ENCODE measurements at regions not wholly inside any gene's neighbourhood (a gene's known extent, or its start where the extent isn't known, plus 50 kb on each side); places are given as distances from the start of the nearest gene placed in this dataset.

DNA sequence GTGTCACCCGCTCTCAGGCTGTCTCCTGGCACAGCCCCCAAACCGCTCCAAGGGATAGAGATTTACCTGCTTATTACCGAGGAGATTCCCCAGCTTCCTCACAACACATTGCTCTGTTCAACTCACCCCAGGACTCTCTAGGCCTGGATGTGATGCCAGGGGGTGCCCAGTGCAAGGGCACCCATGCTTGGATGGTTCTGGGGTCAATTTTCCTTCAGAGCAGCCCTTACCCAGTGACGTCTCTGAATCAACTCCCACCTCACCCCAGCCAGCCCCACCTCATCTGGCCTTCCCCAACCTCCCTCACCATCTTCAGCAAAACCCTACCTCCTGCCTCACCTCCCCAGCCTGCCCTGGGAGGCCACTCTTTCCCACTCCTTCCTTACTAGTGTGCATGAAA lies 951.6 kb upstream of the ZNF722 start:
- ChIA-PET POLR2A (interaction anchor here (0.6 kb wide), 1 partner anchor 154 kb away, joined by 4 read pairs; no protein-coding TSS in a partner anchor), CTCF (ENCODE audit: low intra/inter-chr PET ratio) (no interaction called here)
- FAIRE-seq (no peak), ATAC-seq (no peak), DNase-seq (ENCODE audit: extremely low read depth in 1 of 4, low spot score in 3 of 4) (no peak)
- 2% methylated on average over 4 of the region's 4 CpGs for WGBS (ENCODE audit: insufficient coverage, low coverage, missing lambda C conversion rate)
- Histone ChIP-seq H3K36me3 (ENCODE audit: control insufficient read depth, insufficient read depth, low read length) (no peaks in the 10 kb centered on the region), H3K4me3 (no peak overlapping the region), H3K4me1 (replicated peaks in 1 of 2; ENCODE audit: control insufficient read depth in 2 of 2, insufficient read depth in 2 of 2, low read length in 2 of 2) (no peaks in the 10 kb centered on the region), H3K79me2 (ENCODE audit: control insufficient read depth, insufficient read depth, low read length) (no peaks in the 10 kb centered on the region), H2AFZ (ENCODE audit: low read depth, low read length) (no peak overlapping the region), H3K9ac (ENCODE audit: insufficient read depth in 1 of 2, low read depth in 2 of 2, low read length in 2 of 2) (no peak overlapping the region), H3K9me1 (ENCODE audit: control insufficient read depth, insufficient read depth, low read length) (no peaks in the 10 kb centered on the region), H3K27ac (ENCODE audit: extremely low read depth, low read depth, low read length) (no peak overlapping the region), H3K9me3 (replicated peaks; ENCODE audit: control insufficient read depth, insufficient read depth, low read depth, low read length) (no peaks in the 10 kb centered on the region; the same call in 1 of the 2 replicates), H3K4me2 (ENCODE audit: insufficient read depth, low read length) (no peak overlapping the region), H4K20me1 (replicated peaks; ENCODE audit: control insufficient read depth, insufficient read depth, low read length) (no peaks in the 10 kb centered on the region), H3K27me3 (ENCODE audit: control insufficient read depth in 2 of 2, insufficient read depth in 2 of 2, low read length in 2 of 2) (no peaks in the 10 kb centered on the region)
- TF ChIP-seq CTCFL (IDR thresholded peaks at IDR 0.05; ENCODE audit: borderline replicate concordance, insufficient read depth, low read depth, low read length, poor library complexity, severe bottlenecking), result no peak
- no peak for TF ChIP-seq FOS (IDR thresholded peaks at IDR 0.05; ENCODE audit: extremely low read depth, insufficient read length)
- BruUV-seq (replicated peaks), result no TSS peak
- in situ Hi-C loops (cut with MboI), result no loop called here
- intact Hi-C loops (cut with micrococcal nuclease), result no loop called here

DNA sequence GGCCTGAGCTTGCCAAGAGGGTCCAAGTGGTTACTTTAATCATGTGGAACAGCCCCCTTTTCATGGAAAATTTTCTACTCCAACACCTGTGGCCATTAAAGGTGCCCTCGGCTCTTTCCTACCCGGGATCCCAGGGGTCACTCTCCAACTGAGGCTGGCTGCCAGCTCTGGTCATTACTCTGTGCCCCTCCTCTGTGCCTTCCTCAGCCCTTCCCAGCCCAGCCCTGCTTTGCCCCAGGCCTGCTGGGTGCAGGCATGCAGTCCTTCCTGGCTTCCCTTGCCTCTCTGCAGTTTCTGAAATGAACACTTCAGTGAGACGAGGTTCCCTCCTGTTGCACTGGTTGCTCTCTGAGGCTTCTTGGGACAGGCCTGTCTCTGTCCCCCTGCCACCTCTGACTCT lies 951.1 kb upstream of the ZNF722 start:
- DNase-seq (ENCODE audit: extremely low read depth in 1 of 4, low spot score in 3 of 4) (no peak), FAIRE-seq (no peak), ATAC-seq (no peak)
- Histone ChIP-seq H3K36me3 (ENCODE audit: control insufficient read depth, insufficient read depth, low read length) (no peaks in the 10 kb centered on the region), H3K4me3 (no peak overlapping the region), H3K9me3 (replicated peaks; ENCODE audit: control insufficient read depth, insufficient read depth, low read depth, low read length) (no peaks in the 10 kb centered on the region; the same call in 1 of the 2 replicates), H3K27me3 (ENCODE audit: control insufficient read depth in 2 of 2, insufficient read depth in 2 of 2, low read length in 2 of 2) (no peaks in the 10 kb centered on the region), H3K9ac (ENCODE audit: insufficient read depth in 1 of 2, low read depth in 2 of 2, low read length in 2 of 2) (no peak overlapping the region), H3K4me2 (ENCODE audit: insufficient read depth, low read length) (no peak overlapping the region), H2AFZ (ENCODE audit: low read depth, low read length) (no peak overlapping the region), H3K9me1 (ENCODE audit: control insufficient read depth, insufficient read depth, low read length) (no peaks in the 10 kb centered on the region), H3K79me2 (ENCODE audit: control insufficient read depth, insufficient read depth, low read length) (no peaks in the 10 kb centered on the region), H3K27ac (ENCODE audit: extremely low read depth, low read depth, low read length) (no peak overlapping the region), H4K20me1 (replicated peaks; ENCODE audit: control insufficient read depth, insufficient read depth, low read length) (no peaks in the 10 kb centered on the region), H3K4me1 (replicated peaks in 1 of 2; ENCODE audit: control insufficient read depth in 2 of 2, insufficient read depth in 2 of 2, low read length in 2 of 2) (no peaks in the 10 kb centered on the region)
- BruUV-seq (replicated peaks), result no TSS peak
- CTCF ChIA-PET (ENCODE audit: low intra/inter-chr PET ratio), result no interaction called here
- intact Hi-C loops (cut with micrococcal nuclease) (no loop called here), in situ Hi-C loops (cut with MboI) (no loop called here)
- POLR2A ChIA-PET, result interaction anchor here (0.6 kb wide), 1 partner anchor 155 kb away, joined by 4 read pairs; no protein-coding TSS in a partner anchor
- WGBS (ENCODE audit: insufficient coverage, low coverage, missing lambda C conversion rate), result 0% methylated on average over 3 of the region's 3 CpGs
- TF ChIP-seq ZNF766 (CRISPR knock-in tag; conservative IDR thresholded peaks at IDR 0.05) (no peak), CREB1 (IDR thresholded peaks at IDR 0.05) (no peak), CREB1 (CRISPR knock-in tag; IDR thresholded peaks at IDR 0.05) (no peak), POLR2AphosphoS2 (IDR thresholded peaks at IDR 0.05; ENCODE audit: low read length) (no peak), FOXK2 (conservative IDR thresholded peaks at IDR 0.05 in 1 of 2, IDR thresholded peaks at IDR 0.05 in 1 of 2; ENCODE audit: low read depth in 2 of 2) (no peak), NCOR1 (IDR thresholded peaks at IDR 0.05) (no peak), FOS (IDR thresholded peaks at IDR 0.05; ENCODE audit: extremely low read depth, insufficient read length) (no peak), ZNF740 (CRISPR knock-in tag; IDR thresholded peaks at IDR 0.05) (no peak), ZNF740 (tag; IDR thresholded peaks at IDR 0.05) (no peak), SMAD1 (IDR thresholded peaks at IDR 0.05; ENCODE audit: low read depth, low read length, partially characterized antibody) (no peak), LEF1 (IDR thresholded peaks at IDR 0.05) (no peak)
- TF ChIP-seq, protein P1, sequence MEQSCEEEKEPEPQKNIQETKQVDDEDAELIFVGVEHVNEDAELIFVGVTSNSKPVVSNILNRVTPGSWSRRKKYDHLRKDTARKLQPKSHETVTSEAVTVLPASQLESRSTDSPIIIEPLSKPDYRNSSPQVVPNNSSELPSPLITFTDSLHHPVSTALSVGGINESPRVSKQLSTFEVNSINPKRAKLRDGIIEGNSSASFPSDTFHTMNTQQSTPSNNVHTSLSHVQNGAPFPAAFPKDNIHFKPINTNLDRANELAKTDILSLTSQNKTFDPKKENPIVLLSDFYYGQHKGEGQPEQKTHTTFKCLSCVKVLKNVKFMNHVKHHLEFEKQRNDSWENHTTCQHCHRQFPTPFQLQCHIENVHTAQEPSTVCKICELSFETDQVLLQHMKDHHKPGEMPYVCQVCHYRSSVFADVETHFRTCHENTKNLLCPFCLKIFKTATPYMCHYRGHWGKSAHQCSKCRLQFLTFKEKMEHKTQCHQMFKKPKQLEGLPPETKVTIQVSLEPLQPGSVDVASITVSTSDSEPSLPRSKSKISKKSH (CRISPR knock-in tag; IDR thresholded peaks at IDR 0.05), result no peak
